Endothelial cell of umbilical vein (primary cell): ENCODE measurements at regions not wholly inside any gene's neighbourhood (a gene's known extent, or its start where the extent isn't known, plus 50 kb on each side); places are given as distances from the start of the nearest gene placed in this dataset.

Experiments
- BruUV-seq: library from RNA; stranded (reverse); fragments of 400-500 nt; replicated peaks from 2 replicates; lab custom pipeline; 2021; lab: Mats Ljungman, UMichigan
- CTCF ChIA-PET: fragments of 300-600, 350-600 bp; sonication (Branson Sonifier 250); formaldehyde crosslinking; loops from one replicate; lab custom pipeline; 2021; ENCODE audit warnings: antibody characterized with exemption, inconsistent platforms; lab: Charles Lee
- POLR2A ChIA-PET: fragments of 300-600, 350-600 bp; sonication (Branson Sonifier 250); formaldehyde crosslinking; loops from one replicate; lab custom pipeline; 2021; ENCODE audit warnings: antibody characterized with exemption, inconsistent platforms; lab: Charles Lee
- DNase-seq: peaks from one replicate; pipeline ENCODE4 v3.0.0-alpha.2; 2011; ENCODE audit warnings: low read depth, low spot score
- FAIRE-seq: peaks from 2 replicates; lab custom pipeline; 2011; peaks lifted over from hg19 to GRCh38; lab: Jason Lieb, UNC
- H2AFZ ChIP-seq: 2 replicates; pipeline ENCODE4 v1.6.0; 2012; ENCODE audit warnings: low read depth, low read length, control low read depth, inconsistent platforms
- H3K27ac ChIP-seq: 2 replicates; pipeline ENCODE4 v1.5.1; 2011; ENCODE audit warnings: low read depth, mild to moderate bottlenecking, control low read depth, low read length, moderate library complexity; ENCODE audit not compliant: insufficient read depth
- H3K27me3 ChIP-seq, 2 experiments: 2 replicates each; pipeline versions ENCODE4 v1.6.0 to v1.6.1; 2011; ENCODE audit warnings: low read length in 2 of 2, mixed read lengths in 1 of 2; ENCODE audit not compliant: control insufficient read depth in 2 of 2, insufficient read depth in 2 of 2
- H3K36me3 ChIP-seq, 2 experiments: 2 replicates in 1 of 2; 3 replicates in 1 of 2; pipeline ENCODE4 v1.5.1; 2011; ENCODE audit warnings: low read length in 2 of 2, mild to moderate bottlenecking in 1 of 2, moderate library complexity in 1 of 2; ENCODE audit not compliant: control insufficient read depth in 2 of 2, insufficient read depth in 2 of 2; ENCODE audit errors: extremely low read depth in 1 of 2
- H3K4me1 ChIP-seq: 3 replicates; pipeline ENCODE4 v1.5.1; 2011; ENCODE audit warnings: mild to moderate bottlenecking, low read length; ENCODE audit not compliant: control insufficient read depth, insufficient read depth; ENCODE audit errors: extremely low read depth
- H3K4me2 ChIP-seq: 2 replicates; pipeline ENCODE4 v1.6.1; 2011; ENCODE audit warnings: low read length, control low read depth, mixed read lengths; ENCODE audit not compliant: insufficient read depth
- H3K4me3 ChIP-seq, 3 experiments: fragments of 200-600 bp in 1 of 3; sonication (generic), shearing (Covaris generic) in 1 of 3; replicated peaks in 1 of 3; 2 replicates each; pipeline ENCODE4 v1.5.1; 2011 to 2016; ENCODE audit warnings: control low read depth in 3 of 3, low read length in 3 of 3, mild to moderate bottlenecking in 2 of 3, inconsistent platforms in 1 of 3, low read depth in 1 of 3, moderate library complexity in 1 of 3; ENCODE audit not compliant: insufficient read depth in 1 of 3
- H3K79me2 ChIP-seq: 2 replicates; pipeline ENCODE4 v1.6.0; 2012; ENCODE audit warnings: low read length, inconsistent platforms; ENCODE audit not compliant: control insufficient read depth, insufficient read depth
- H3K9ac ChIP-seq: replicated peaks from 2 replicates; pipeline ENCODE3; 2011; ENCODE audit warnings: low read length, control low read depth; ENCODE audit not compliant: insufficient read depth; ENCODE audit errors: extremely low read depth
- H3K9me1 ChIP-seq: replicated peaks from 3 replicates; pipeline ENCODE4 v1.6.0; 2011; ENCODE audit warnings: mild to moderate bottlenecking, low read length; ENCODE audit not compliant: control insufficient read depth, insufficient read depth; ENCODE audit errors: extremely low read depth
- H3K9me3 ChIP-seq: replicated peaks from 2 replicates; pipeline ENCODE4 v1.5.1; 2012; ENCODE audit warnings: low read length, inconsistent platforms; ENCODE audit not compliant: control insufficient read depth, insufficient read depth
- H4K20me1 ChIP-seq: replicated peaks from 2 replicates; pipeline ENCODE3; 2011; ENCODE audit warnings: mild to moderate bottlenecking, low read length; ENCODE audit not compliant: control insufficient read depth, insufficient read depth; ENCODE audit errors: extremely low read depth
- CTCF ChIP-seq, 2 donors: IDR thresholded peaks; 1 replicate in 1 of 2; 2 replicates in 1 of 2; pipeline ENCODE4 v1.5.1; 2011; ENCODE audit warnings: low read length in 2 of 2, mild to moderate bottlenecking in 2 of 2, moderate library complexity in 2 of 2, control low read depth in 1 of 2, inconsistent platforms in 1 of 2, low read depth in 1 of 2; ENCODE audit not compliant: insufficient read depth in 1 of 2; ENCODE audit errors: extremely low read depth in 1 of 2
- EZH2 ChIP-seq: IDR thresholded peaks from 2 replicates; pipeline ENCODE4 v1.6.1; 2012; ENCODE audit warnings: borderline replicate concordance, low read depth, mild to moderate bottlenecking, moderate library complexity, low read length, inconsistent platforms; ENCODE audit not compliant: severe bottlenecking
- FOS ChIP-seq: IDR thresholded peaks from 2 replicates; pipeline ENCODE4 v1.6.1; 2011; ENCODE audit warnings: mild to moderate bottlenecking, low read length, moderate library complexity, borderline replicate concordance; ENCODE audit not compliant: insufficient read depth
- GATA2 ChIP-seq: IDR thresholded peaks from 2 replicates; pipeline ENCODE4 v1.7.0; 2011; ENCODE audit warnings: low read depth, mild to moderate bottlenecking, moderate library complexity, mixed read lengths, low read length; ENCODE audit not compliant: insufficient read length, insufficient read depth
- JUN ChIP-seq: IDR thresholded peaks from 2 replicates; pipeline ENCODE4 v1.6.1; 2011; ENCODE audit warnings: borderline replicate concordance, low read depth; ENCODE audit not compliant: insufficient read length, insufficient read depth
- MAX ChIP-seq: IDR thresholded peaks from 2 replicates; pipeline ENCODE4 v1.6.1; 2011; ENCODE audit not compliant: insufficient read depth, insufficient read length
- MYC ChIP-seq: IDR thresholded peaks from one replicate; pipeline ENCODE4 v1.6.1; 2011; ENCODE audit warnings: mild to moderate bottlenecking, low read depth, low read length
- POLR2A ChIP-seq: IDR thresholded peaks from 2 replicates; pipeline ENCODE4 v1.6.1; 2012; ENCODE audit warnings: low read depth, mild to moderate bottlenecking, control low read depth, low read length
- POLR2AphosphoS5 ChIP-seq: IDR thresholded peaks from 2 replicates; pipeline ENCODE4 v1.6.1; 2012; ENCODE audit warnings: low read depth, mild to moderate bottlenecking, control low read depth, low read length, moderate library complexity; ENCODE audit not compliant: insufficient read depth
- dilution Hi-C: fragments of 300-500 bp; cut with MboI; formaldehyde crosslinking; loops from one replicate; pipeline ENCODE4 v1.15.0; 2019; ENCODE audit warnings: low sequenced_read_pairs; ENCODE audit not compliant: extremely low pct_ligation_motif_present
- intact Hi-C: fragments of 100-400 bp; cut with micrococcal nuclease; formaldehyde crosslinking; loops from one replicate; pipeline ENCODE4 v1.10.0; 2022

- no peaks in the 10 kb centered on the region for H3K9me3 ChIP-seq
- H3K4me3 ChIP-seq, result no peak overlapping the region
- no TSS peak for BruUV-seq
- no peaks in the 10 kb centered on the region for H3K79me2 ChIP-seq
- DNase-seq (no peak), FAIRE-seq (no peak)
- H3K4me1 ChIP-seq, result no peaks in the 10 kb centered on the region
- H3K9me1 ChIP-seq, result no peaks in the 10 kb centered on the region
- H3K27ac ChIP-seq, result no peak overlapping the region
- no peaks in the 10 kb centered on the region for H4K20me1 ChIP-seq
- TF ChIP-seq GATA2 (no peak), FOS (no peak), EZH2 (no peak), POLR2AphosphoS5 (no peak), POLR2A (no peak), MYC (no peak), JUN (no peak), MAX (no peak), CTCF (IDR thresholded peaks at IDR 0.05; ENCODE audit: extremely low read depth in 1 of 2, insufficient read depth in 1 of 2, low read depth in 1 of 2, low read length in 2 of 2) (no peak)
- H3K27me3 ChIP-seq, result peaks cover 9 to 23% of the 10 kb centered on the region in 2 experiments
- ChIA-PET POLR2A (no interaction called here), CTCF (no interaction called here)
- H3K4me2 ChIP-seq, result no peak overlapping the region
- dilution Hi-C loops, result no loop called here
- intact Hi-C loops, result no loop called here
- no peak overlapping the region for H2AFZ ChIP-seq
- no peaks in the 10 kb centered on the region for H3K36me3 ChIP-seq
- no peak overlapping the region for H3K9ac ChIP-seq
Observed at GRCh38 chr10:33703501-33704213, 369.2 kb upstream of the NRP1 start.
